ENCODE measurements at regions not wholly inside any gene's neighbourhood (a gene's known extent, or its start where the extent isn't known, plus 50 kb on each side); places are given as distances from the start of the nearest gene placed in this dataset.

GRCh38 chr20:58092353-58092752 lies 136.1 kb downstream of the ANKRD60 start:
- RAD21 ChIA-PET (ENCODE audit: low non-redundant PET in 1 of 2, low total read pairs in 2 of 2, uncharacterized antibody in 2 of 2, unreplicated experiment in 2 of 2) = no interaction called here

DNA sequence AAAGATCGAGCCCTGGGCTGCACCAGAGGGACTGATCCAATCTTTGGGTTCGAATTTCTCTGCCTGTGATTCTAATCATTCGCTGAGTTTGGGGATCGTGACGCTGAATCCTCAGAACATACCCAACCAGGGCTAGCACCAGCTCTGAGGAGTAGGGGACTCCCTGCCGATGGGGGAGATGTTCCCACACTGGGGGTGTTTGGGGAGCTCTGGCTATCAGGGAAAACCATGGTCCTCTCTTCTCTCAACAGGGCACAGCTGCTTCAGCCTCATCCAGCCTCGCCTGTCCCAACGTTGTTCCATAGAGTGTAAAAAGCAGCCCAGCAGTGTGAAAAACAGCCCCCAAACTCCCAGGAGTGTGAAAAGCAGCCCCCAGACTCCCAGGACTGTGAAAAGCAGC lies 136.6 kb downstream of the ANKRD60 start:
- Histone ChIP-seq H3K36me3 (ENCODE audit: control insufficient read depth in 1 of 2, insufficient read depth in 2 of 2, low read length in 2 of 2) (no peaks in the 10 kb centered on the region), H3K9me3 (ENCODE audit: control insufficient read depth in 1 of 2, insufficient read depth in 1 of 2, low read depth in 1 of 2, low read length in 2 of 2) (no peaks in the 10 kb centered on the region), H3K79me2 (ENCODE audit: insufficient read depth, low read length) (no peaks in the 10 kb centered on the region), H3K27me3 (ENCODE audit: insufficient read depth, low read length) (peaks cover 28% of the 10 kb centered on the region), H3K27ac (ENCODE audit: low read depth, low read length) (no peak overlapping the region), H3K4me1 (ENCODE audit: control insufficient read depth in 1 of 2, insufficient read depth in 2 of 2, low read length in 2 of 2) (no peaks in the 10 kb centered on the region), H3K4me3 (replicated peaks in 1 of 2; ENCODE audit: low read depth in 1 of 2, low read length in 2 of 2) (no peak overlapping the region), H2AFZ (ENCODE audit: low read depth, low read length, poor library complexity, severe bottlenecking) (no peak overlapping the region), H3K9me2 (ENCODE audit: insufficient read depth) (no peaks in the 10 kb centered on the region), H3K4me2 (ENCODE audit: low read length) (no peak overlapping the region), H4K20me1 (ENCODE audit: insufficient read depth) (no peaks in the 10 kb centered on the region), H3K9ac (ENCODE audit: low read length) (no peak overlapping the region)
- ChIA-PET CTCF (no interaction called here), RAD21 (ENCODE audit: low non-redundant PET in 1 of 2, low total read pairs in 2 of 2, uncharacterized antibody in 2 of 2, unreplicated experiment in 2 of 2) (no interaction called here), POLR2A (no interaction called here)
- ATAC-seq (no peak), DNase-seq (ENCODE audit: low read depth, low spot score) (no peak)
- no TSS peak for BruUV-seq (replicated peaks)
- intact Hi-C loops (cut with micrococcal nuclease) = no loop called here
- no peak for TF ChIP-seq ELF1 (IDR thresholded peaks at IDR 0.05; ENCODE audit: borderline replicate concordance, low read depth)
- no peak for TF ChIP-seq JUND (IDR thresholded peaks at IDR 0.05)
- TF ChIP-seq SRF (IDR thresholded peaks at IDR 0.05; ENCODE audit: low read depth) = no peak
- TF ChIP-seq TCF7L2 (IDR thresholded peaks at IDR 0.05; ENCODE audit: borderline replicate concordance, extremely low read depth, insufficient read depth, insufficient read length) = no peak
- no peak for TF ChIP-seq SIN3A (IDR thresholded peaks at IDR 0.05; ENCODE audit: low read depth)
- TF ChIP-seq EGR1 (IDR thresholded peaks at IDR 0.05; ENCODE audit: low read depth) = no peak
- TF ChIP-seq POLR2A (IDR thresholded peaks at IDR 0.05; ENCODE audit: borderline replicate concordance, extremely low read depth, insufficient read depth, insufficient read length) = no peak
- TF ChIP-seq CBX3 (IDR thresholded peaks at IDR 0.05; ENCODE audit: low read depth) = no peak
- TF ChIP-seq POLR2AphosphoS5 (IDR thresholded peaks at IDR 0.05; ENCODE audit: low read depth, low read length) = no peak
- no peak for TF ChIP-seq EZH2 (IDR thresholded peaks at IDR 0.05)
- no peak for TF ChIP-seq EZH2phosphoT487 (IDR thresholded peaks at IDR 0.05; ENCODE audit: borderline replicate concordance)
- TF ChIP-seq, protein P1, sequence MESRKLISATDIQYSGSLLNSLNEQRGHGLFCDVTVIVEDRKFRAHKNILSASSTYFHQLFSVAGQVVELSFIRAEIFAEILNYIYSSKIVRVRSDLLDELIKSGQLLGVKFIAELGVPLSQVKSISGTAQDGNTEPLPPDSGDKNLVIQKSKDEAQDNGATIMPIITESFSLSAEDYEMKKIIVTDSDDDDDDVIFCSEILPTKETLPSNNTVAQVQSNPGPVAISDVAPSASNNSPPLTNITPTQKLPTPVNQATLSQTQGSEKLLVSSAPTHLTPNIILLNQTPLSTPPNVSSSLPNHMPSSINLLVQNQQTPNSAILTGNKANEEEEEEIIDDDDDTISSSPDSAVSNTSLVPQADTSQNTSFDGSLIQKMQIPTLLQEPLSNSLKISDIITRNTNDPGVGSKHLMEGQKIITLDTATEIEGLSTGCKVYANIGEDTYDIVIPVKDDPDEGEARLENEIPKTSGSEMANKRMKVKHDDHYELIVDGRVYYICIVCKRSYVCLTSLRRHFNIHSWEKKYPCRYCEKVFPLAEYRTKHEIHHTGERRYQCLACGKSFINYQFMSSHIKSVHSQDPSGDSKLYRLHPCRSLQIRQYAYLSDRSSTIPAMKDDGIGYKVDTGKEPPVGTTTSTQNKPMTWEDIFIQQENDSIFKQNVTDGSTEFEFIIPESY (IDR thresholded peaks at IDR 0.05; ENCODE audit: extremely low read depth, insufficient replicate concordance, low read length) = no peak

More at GRCh38 chr20:58092353-58092752, 136.1 kb downstream of the ANKRD60 start:
- Histone ChIP-seq H3K4me3 (replicated peaks in 1 of 2; ENCODE audit: low read depth in 1 of 2, low read length in 2 of 2) (no peak overlapping the region), H2AFZ (ENCODE audit: low read depth, low read length, poor library complexity, severe bottlenecking) (no peak overlapping the region), H3K9me2 (ENCODE audit: insufficient read depth) (no peaks in the 10 kb centered on the region), H3K4me1 (ENCODE audit: control insufficient read depth in 1 of 2, insufficient read depth in 2 of 2, low read length in 2 of 2) (no peaks in the 10 kb centered on the region), H3K9ac (ENCODE audit: low read length) (no peak overlapping the region), H3K4me2 (ENCODE audit: low read length) (no peak overlapping the region), H3K9me3 (ENCODE audit: control insufficient read depth in 1 of 2, insufficient read depth in 1 of 2, low read depth in 1 of 2, low read length in 2 of 2) (no peaks in the 10 kb centered on the region), H3K27ac (ENCODE audit: low read depth, low read length) (no peak overlapping the region), H4K20me1 (ENCODE audit: insufficient read depth) (no peaks in the 10 kb centered on the region), H3K27me3 (ENCODE audit: insufficient read depth, low read length) (peaks cover 31% of the 10 kb centered on the region), H3K79me2 (ENCODE audit: insufficient read depth, low read length) (no peaks in the 10 kb centered on the region), H3K36me3 (ENCODE audit: control insufficient read depth in 1 of 2, insufficient read depth in 2 of 2, low read length in 2 of 2) (no peaks in the 10 kb centered on the region)
- POLR2A ChIA-PET = no interaction called here
- ATAC-seq (no peak), DNase-seq (ENCODE audit: low read depth, low spot score) (no peak)
- TF ChIP-seq FOSL1 (IDR thresholded peaks at IDR 0.05; ENCODE audit: low read depth) = no peak
- TF ChIP-seq, protein P2, sequence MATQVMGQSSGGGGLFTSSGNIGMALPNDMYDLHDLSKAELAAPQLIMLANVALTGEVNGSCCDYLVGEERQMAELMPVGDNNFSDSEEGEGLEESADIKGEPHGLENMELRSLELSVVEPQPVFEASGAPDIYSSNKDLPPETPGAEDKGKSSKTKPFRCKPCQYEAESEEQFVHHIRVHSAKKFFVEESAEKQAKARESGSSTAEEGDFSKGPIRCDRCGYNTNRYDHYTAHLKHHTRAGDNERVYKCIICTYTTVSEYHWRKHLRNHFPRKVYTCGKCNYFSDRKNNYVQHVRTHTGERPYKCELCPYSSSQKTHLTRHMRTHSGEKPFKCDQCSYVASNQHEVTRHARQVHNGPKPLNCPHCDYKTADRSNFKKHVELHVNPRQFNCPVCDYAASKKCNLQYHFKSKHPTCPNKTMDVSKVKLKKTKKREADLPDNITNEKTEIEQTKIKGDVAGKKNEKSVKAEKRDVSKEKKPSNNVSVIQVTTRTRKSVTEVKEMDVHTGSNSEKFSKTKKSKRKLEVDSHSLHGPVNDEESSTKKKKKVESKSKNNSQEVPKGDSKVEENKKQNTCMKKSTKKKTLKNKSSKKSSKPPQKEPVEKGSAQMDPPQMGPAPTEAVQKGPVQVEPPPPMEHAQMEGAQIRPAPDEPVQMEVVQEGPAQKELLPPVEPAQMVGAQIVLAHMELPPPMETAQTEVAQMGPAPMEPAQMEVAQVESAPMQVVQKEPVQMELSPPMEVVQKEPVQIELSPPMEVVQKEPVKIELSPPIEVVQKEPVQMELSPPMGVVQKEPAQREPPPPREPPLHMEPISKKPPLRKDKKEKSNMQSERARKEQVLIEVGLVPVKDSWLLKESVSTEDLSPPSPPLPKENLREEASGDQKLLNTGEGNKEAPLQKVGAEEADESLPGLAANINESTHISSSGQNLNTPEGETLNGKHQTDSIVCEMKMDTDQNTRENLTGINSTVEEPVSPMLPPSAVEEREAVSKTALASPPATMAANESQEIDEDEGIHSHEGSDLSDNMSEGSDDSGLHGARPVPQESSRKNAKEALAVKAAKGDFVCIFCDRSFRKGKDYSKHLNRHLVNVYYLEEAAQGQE (IDR thresholded peaks at IDR 0.05; ENCODE audit: low read depth) = no peak
- CTCF ChIA-PET = no interaction called here
- intact Hi-C loops (cut with micrococcal nuclease) = no loop called here
- no TSS peak for BruUV-seq (replicated peaks)

Data from HCT116 (cell line).